Jurkat, Clone E6-1 (cell line): ENCODE measurements at regions not wholly inside any gene's neighbourhood (a gene's known extent, or its start where the extent isn't known, plus 50 kb on each side); places are given as distances from the start of the nearest gene placed in this dataset.

Experiments used
- DNase-seq: peaks from one replicate; pipeline ENCODE4 v3.0.0-alpha.2; 2011; ENCODE audit warnings: low read depth, low spot score
- H3K4me3 ChIP-seq: 2 replicates; pipeline ENCODE4 v1.5.1; 2011; ENCODE audit warnings: mild to moderate bottlenecking, low read length, control low read depth, moderate library complexity

DNA sequence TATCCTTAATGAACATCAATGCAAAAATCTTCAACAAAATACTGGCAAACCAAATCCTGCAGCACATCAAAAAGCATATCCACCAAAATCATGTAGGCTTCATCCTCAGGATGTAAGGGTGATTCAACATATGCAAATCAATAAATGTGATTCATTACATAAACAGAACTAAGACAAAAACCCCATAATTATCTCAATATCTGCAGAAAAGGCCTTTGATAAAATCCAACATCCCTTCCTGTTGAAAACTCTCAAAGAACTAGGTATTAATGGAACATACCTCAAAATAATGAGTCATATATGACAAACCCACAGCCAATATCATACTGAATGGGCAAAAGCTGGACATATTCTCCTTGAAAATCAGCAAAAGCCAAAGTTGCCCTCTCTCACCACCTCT lies 54.6 kb upstream of the DEPDC1 start:
- H3K4me3 ChIP-seq: no peak overlapping the region
- no peak for DNase-seq

GRCh38 chr1:68558321-68559026 lies 61.6 kb upstream of the DEPDC1 start:
- no peak overlapping the region for H3K4me3 ChIP-seq
- no peak for DNase-seq

DNA sequence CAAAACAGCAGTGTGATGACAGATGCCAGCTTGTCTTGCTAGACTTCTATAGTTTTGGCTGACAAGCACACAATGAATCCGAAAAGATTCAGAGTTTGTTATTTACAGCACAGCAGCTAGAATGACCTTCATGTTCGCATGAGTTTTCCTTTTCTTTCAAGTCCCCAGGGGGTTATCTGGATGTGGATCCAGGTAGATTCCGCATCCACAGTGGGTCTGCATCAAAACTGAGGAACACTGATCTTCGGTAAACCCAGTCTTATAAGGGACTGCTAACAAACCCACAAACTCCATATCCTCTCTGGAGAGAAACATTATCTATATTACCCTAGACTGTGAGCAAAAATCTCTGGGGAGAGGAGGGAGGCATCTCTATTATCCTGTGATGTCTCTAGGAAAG lies 69.0 kb upstream of the DEPDC1 start:
- DNase-seq: no peak
- H3K4me3 ChIP-seq: no peak overlapping the region

DNA sequence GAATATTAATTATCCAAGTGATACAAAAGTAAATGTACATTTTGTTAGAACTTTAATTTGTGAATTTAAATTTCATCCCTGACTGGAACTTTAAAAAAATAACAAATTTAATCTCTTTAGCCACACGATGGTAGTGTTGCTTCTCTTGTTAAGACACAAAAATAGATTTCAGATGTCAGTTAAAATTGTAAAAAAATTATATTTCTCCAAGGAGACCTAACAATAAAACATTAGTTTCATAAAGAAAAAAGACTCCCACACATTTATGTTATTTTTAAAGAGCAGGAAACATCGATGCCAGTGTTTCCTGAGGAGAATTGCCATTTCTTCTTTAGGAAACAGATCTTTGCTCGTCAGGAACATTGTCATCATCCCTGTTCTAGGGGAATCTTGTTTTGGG lies 74.0 kb upstream of the DEPDC1 start:
- DNase-seq: no peak
- H3K4me3 ChIP-seq: no peak overlapping the region

DNA sequence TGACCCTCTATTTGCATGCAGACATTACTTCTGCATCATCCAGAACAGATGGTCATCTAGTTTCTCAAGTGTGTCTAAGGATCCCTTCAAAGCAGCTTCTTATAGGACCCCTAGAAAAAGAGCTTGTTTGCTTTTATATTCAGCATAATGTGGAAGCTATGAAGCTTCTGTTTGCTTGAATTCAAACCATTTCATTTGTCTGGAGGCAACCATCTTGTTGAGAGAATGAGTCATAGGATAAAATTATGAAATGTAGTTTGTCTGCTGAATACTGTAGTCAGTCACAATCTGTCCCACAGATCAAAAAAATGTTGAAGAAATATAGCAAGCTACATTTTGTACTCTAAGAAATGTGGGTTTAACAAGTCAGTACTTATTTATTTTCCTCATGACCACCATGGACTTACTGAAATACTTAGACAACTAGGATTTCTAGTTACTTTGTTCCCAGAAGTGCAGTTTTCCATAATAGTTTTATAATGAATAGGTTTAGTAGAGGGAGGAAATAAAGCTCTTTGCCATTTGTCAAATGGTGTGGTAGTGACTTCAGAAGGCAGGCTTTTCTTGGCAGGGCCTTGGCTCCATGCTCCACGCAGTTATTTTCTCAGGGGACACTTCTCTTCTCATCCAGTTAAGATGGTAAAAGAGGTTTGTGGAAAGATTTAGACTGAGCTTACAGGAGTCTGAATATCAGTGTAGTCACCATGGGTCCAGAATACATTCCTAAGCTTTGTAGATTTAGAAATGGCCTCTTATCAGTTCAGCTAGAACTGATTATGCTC lies 74.8 kb upstream of the DEPDC1 start:
- DNase-seq: no peak

DNA sequence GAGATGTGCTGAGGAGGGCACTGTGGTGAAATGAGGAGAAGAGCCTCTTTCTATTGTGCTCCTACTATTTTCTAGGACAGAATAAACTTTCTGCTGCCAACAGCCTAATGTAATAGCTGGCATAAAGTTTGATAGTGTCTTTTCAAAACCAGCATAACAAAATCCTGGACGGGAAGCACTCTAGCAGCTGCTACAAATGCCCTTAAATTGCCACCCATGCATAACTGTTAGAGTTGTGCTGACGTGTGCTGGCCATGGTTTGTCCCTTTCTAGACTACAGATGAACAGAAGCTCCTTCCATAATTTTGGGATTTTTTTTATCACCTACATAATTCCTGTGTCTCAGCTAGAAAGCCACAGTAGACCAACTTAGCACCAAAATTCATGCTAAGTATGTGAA lies 88.5 kb upstream of the DEPDC1 start:
- DNase-seq: no peak
- no peak overlapping the region for H3K4me3 ChIP-seq

More for the DNA sequence above, 74.8 kb upstream of the DEPDC1 start:
- no peak overlapping the region for H3K4me3 ChIP-seq

DNA sequence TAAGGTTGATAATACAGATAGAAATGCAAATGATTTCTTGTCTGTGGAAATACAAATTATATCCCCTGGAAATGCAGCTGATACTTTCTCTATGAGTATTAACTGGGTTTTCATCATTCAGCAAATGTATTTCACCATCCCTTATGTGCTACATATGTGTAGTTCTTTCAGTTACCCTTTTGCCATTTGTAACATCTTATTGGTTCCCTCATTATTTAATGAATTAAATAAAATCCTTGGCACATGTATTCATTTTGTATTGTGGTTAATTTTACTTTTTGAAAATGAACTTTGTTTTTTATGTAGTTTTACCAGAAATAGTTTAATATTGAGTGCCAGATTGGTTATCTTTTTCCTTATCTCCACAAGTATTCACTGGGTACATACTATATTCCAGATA lies 89.9 kb upstream of the DEPDC1 start:
- no peak overlapping the region for H3K4me3 ChIP-seq
- no peak for DNase-seq

GRCh38 chr1:68588304-68588703 lies 91.4 kb upstream of the DEPDC1 start:
- H3K4me3 ChIP-seq: no peak overlapping the region
- no peak for DNase-seq

DNA sequence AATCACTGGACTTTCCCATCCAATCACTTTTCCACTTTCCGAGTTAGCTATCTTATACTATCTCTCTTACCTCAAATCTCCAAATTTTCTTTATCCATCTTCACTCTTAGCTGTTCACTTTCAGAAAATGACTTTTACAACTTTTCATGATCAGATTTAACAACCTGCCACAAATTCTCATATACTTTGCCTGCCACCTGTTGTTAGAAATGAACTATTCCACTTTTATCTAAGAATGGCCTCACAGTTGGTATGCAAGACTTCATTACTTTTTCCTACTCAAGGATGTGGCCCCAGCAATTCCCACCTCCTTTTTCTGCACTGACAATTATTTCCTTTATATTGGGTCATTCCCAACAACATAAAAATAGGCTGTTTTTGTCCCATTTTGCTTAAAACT lies 93.6 kb upstream of the DEPDC1 start:
- DNase-seq: no peak

GRCh38 chr1:68594851-68595250 lies 98.0 kb upstream of the DEPDC1 start:
- no peak overlapping the region for H3K4me3 ChIP-seq
- DNase-seq: no peak

More for the DNA sequence above, 93.6 kb upstream of the DEPDC1 start:
- H3K4me3 ChIP-seq: no peak overlapping the region

DNA sequence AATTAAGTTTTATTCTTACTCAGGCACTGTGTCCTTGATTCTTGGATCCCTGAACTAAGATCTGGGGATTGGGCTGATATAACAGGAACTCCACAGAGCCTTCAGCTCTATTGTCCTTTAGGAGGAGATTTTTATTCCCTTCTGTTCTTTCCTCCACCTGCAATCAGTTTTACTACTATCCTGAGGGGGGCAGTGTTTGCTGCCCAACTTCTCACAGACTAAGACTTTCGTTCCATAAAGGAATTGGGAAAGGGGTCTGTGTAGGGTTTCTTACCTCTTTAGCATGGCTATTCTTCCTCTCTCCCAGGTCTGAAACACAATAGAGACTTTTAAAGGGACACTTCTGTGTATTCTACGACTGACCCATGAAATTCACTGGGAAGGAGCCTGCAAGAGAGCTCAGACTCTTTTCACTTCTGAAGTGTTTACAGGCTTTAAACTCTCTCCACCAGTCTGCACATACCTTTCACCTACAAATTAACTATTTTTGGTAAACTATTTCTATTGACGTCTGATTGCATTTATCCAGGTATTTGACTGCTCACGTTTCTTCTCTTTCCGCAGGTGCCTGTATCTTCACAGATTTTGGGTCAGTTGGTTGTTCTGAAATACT lies 103.3 kb upstream of the DEPDC1 start:
- no peak for DNase-seq

GRCh38 chr1:68608289-68608688 lies 111.4 kb upstream of the DEPDC1 start:
- no peak overlapping the region for H3K4me3 ChIP-seq
- DNase-seq: no peak

More for the DNA sequence above, 103.3 kb upstream of the DEPDC1 start:
- H3K4me3 ChIP-seq: no peak overlapping the region

DNA sequence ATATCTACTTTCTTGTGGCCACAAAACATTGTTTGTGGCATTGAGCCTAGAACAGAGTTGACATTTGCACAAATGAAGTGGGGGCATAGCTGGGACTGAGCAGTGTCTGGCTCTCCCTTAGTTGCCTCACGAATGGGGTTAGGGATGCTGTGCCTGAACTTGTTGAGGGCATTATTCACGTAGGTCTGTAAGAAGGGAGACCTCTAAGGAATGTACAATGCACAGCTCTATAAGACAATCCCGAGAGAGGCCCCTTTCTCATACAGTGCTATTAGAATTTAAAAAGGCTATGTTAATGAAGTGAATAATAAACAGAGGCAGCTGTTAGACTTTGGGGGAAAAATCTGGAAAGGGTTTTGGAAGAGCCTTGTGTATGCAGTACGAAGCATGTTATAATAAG lies 118.4 kb upstream of the DEPDC1 start:
- no peak for DNase-seq
- no peak overlapping the region for H3K4me3 ChIP-seq

- DNase-seq: no peak
- no peak overlapping the region for H3K4me3 ChIP-seq
Observed at GRCh38 chr1:68617942-68618341, 121.1 kb upstream of the DEPDC1 start.

GRCh38 chr1:68620571-68620970 lies 123.7 kb upstream of the DEPDC1 start:
- no peak for DNase-seq
- no peak overlapping the region for H3K4me3 ChIP-seq

DNA sequence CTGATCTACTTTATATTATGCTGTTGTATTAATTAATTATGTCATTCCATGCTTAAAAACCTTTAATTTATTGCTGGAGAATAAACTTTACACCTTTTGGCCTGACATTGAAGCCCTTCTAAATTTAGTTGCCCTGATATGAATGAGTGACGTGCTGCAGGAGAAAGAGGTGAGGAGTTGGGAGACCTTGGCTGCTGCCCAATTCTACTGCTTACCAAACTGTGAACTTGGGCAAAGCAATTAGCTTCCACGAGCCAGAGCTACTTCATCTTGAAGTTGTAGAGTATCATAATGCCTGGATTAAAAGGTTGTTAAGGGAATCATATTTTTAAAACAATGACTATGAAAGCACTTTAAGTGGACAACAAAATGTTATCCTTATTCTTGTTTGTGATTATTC lies 126.8 kb upstream of the DEPDC1 start:
- H3K4me3 ChIP-seq: no peak overlapping the region
- DNase-seq: no peak

DNA sequence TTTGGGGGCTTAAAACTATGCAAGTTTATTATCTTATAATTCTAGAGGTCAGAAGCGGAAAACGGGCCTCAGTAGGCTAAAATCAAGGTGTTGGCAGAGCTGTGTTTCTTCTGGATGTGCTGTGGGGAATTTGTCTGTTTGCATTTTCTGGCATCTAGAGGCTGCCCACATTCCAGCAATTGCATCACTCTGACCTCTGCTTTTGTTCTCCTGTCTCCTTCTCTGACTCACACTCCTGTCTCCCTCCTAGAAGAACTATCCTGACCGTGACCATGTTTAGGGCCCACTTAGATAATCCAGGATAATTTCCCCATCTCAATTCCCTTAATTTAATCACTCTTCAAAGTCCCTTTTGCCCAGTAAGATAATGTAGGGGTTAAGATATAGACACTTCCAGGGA lies 127.4 kb upstream of the DEPDC1 start:
- no peak for DNase-seq
- H3K4me3 ChIP-seq: no peak overlapping the region

GRCh38 chr1:68625624-68626023 lies 128.7 kb upstream of the DEPDC1 start:
- H3K4me3 ChIP-seq: no peak overlapping the region
- no peak for DNase-seq

- no peak overlapping the region for H3K4me3 ChIP-seq
- DNase-seq: peak; percentile 50
Observed at GRCh38 chr1:68633141-68633919, 136.4 kb upstream of the DEPDC1 start.

GRCh38 chr1:68644504-68644903 lies 147.6 kb upstream of the DEPDC1 start:
- no peak for DNase-seq
- no peak overlapping the region for H3K4me3 ChIP-seq
